Vagina (tissue), 2 donors: ENCODE measurements at regions not wholly inside any gene's neighbourhood (a gene's known extent, or its start where the extent isn't known, plus 50 kb on each side); places are given as distances from the start of the nearest gene placed in this dataset.

ENCODE experiments used
- DNase-seq, 2 donors: peaks; one replicate each; pipeline ENCODE4 v3.0.0-alpha.2; 2017; ENCODE audit errors: extremely low spot score in 2 of 2
- H3K27ac ChIP-seq: fragments of 200-600 bp; sonication (generic); one replicate; pipeline ENCODE4 v1.5.1; 2019
- H3K27me3 ChIP-seq: fragments of 200-600 bp; sonication (generic); one replicate; pipeline ENCODE4 v1.5.1; 2019
- H3K36me3 ChIP-seq, 2 donors: fragments of 200-600 bp; sonication (generic); one replicate each; pipeline ENCODE4 v1.5.1; 2017 to 2019
- H3K4me1 ChIP-seq: fragments of 200-600 bp; sonication (generic); one replicate; pipeline ENCODE4 v1.5.1; 2019
- H3K4me3 ChIP-seq, 2 donors: fragments of 200-600 bp; sonication (generic); 1 replicate in 1 of 2; 2 replicates in 1 of 2; pipeline ENCODE4 v1.5.1; 2016 to 2019
- H3K9me3 ChIP-seq: fragments of 200-600 bp; sonication (generic); one replicate; pipeline ENCODE4 v1.5.1; 2019
- POLR2A ChIP-seq, 2 donors: fragments of 450-650 bp; IDR thresholded peaks; one replicate each; pipeline ENCODE4 v1.6.1; 2017; ENCODE audit warnings: antibody characterized with exemption in 2 of 2, mild to moderate bottlenecking in 2 of 2, moderate library complexity in 2 of 2
- POLR2AphosphoS5 ChIP-seq, 2 donors: sonication (generic); formaldehyde crosslinking; IDR thresholded peaks; one replicate each; pipeline ENCODE4 v1.9.0; 2017; ENCODE audit warnings: antibody characterized with exemption in 2 of 2, mild to moderate bottlenecking in 2 of 2, low read depth in 1 of 2; ENCODE audit not compliant: insufficient read depth in 1 of 2
- intact Hi-C: fragments of 100-400 bp; cut with DNase I; formaldehyde crosslinking; loops from one replicate; pipeline ENCODE4 v1.15.1; 2023
- TF ChIP-seq, protein P1 (sequence below), 3 experiments: fragments of 450-650 bp in 2 of 3; fragments of 200-600 bp in 1 of 3; sonication (generic) in 1 of 3; IDR thresholded peaks; one replicate each; pipeline ENCODE4 v1.5.1; 2017 to 2019; ENCODE audit warnings: antibody characterized with exemption in 3 of 3, mild to moderate bottlenecking in 2 of 3, moderate library complexity in 2 of 3

DNA sequence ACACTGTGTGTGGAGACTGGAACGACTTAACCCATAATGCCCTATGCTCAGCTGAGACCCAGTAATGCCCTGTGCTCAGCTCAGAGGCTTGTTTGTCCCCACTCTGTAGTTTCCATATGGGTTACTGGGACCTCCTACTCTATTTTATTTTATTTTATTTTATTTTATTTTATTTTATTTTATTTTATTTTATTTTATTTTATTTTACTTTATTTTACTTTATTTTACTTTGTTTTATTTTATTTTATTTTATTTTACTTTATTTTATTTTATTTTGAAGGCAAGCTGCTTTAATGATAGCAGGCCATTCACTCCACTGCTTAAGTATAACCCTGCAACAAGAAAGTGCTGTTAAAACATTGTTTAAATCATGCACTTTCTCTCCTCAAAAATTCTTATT, 603.4 kb upstream of the JAG1 start:
- no peak overlapping the region for H3K27ac ChIP-seq
- TF ChIP-seq POLR2A (IDR thresholded peaks at IDR 0.05): no peak
- TF ChIP-seq POLR2AphosphoS5 (IDR thresholded peaks at IDR 0.05; ENCODE audit: insufficient read depth in 1 of 2, low read depth in 1 of 2): no peak
- TF ChIP-seq, protein P1, sequence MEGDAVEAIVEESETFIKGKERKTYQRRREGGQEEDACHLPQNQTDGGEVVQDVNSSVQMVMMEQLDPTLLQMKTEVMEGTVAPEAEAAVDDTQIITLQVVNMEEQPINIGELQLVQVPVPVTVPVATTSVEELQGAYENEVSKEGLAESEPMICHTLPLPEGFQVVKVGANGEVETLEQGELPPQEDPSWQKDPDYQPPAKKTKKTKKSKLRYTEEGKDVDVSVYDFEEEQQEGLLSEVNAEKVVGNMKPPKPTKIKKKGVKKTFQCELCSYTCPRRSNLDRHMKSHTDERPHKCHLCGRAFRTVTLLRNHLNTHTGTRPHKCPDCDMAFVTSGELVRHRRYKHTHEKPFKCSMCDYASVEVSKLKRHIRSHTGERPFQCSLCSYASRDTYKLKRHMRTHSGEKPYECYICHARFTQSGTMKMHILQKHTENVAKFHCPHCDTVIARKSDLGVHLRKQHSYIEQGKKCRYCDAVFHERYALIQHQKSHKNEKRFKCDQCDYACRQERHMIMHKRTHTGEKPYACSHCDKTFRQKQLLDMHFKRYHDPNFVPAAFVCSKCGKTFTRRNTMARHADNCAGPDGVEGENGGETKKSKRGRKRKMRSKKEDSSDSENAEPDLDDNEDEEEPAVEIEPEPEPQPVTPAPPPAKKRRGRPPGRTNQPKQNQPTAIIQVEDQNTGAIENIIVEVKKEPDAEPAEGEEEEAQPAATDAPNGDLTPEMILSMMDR (IDR thresholded peaks at IDR 0.05): no peak
- no peaks in the 10 kb centered on the region for H3K9me3 ChIP-seq
- H3K27me3 ChIP-seq: no peaks in the 10 kb centered on the region
- peaks cover 12% of the 10 kb centered on the region for H3K4me1 ChIP-seq
- H3K36me3 ChIP-seq: no peaks in the 10 kb centered on the region
- intact Hi-C loops: loop anchor here (10.0 kb wide), 3 partner anchors 602 to 812 kb away; partner anchors contain the start of gene JAG1
- no peak for DNase-seq
- no peak overlapping the region for H3K4me3 ChIP-seq

- no peaks in the 10 kb centered on the region for H3K36me3 ChIP-seq
- intact Hi-C loops: loop anchor here (10.0 kb wide), 3 partner anchors 603 to 813 kb away; partner anchors contain the start of gene JAG1
- peaks cover 12% of the 10 kb centered on the region for H3K4me1 ChIP-seq
- H3K9me3 ChIP-seq: no peaks in the 10 kb centered on the region
- H3K27ac ChIP-seq: no peak overlapping the region
- no peak for DNase-seq
- no peak for TF ChIP-seq POLR2A (IDR thresholded peaks at IDR 0.05)
- TF ChIP-seq, protein P1 (IDR thresholded peaks at IDR 0.05): no peak
- no peak for TF ChIP-seq POLR2AphosphoS5 (IDR thresholded peaks at IDR 0.05; ENCODE audit: insufficient read depth in 1 of 2, low read depth in 1 of 2)
- no peaks in the 10 kb centered on the region for H3K27me3 ChIP-seq
- no peak overlapping the region for H3K4me3 ChIP-seq
Measured at GRCh38 chr20:11277858-11278257, 604.1 kb upstream of the JAG1 start.

GRCh38 chr20:11278461-11278860, 604.7 kb upstream of the JAG1 start:
- intact Hi-C loops: loop anchor here (10.0 kb wide), 3 partner anchors 604 to 814 kb away; partner anchors contain the start of gene JAG1
- TF ChIP-seq, protein P1 (IDR thresholded peaks at IDR 0.05): no peak
- TF ChIP-seq POLR2A (IDR thresholded peaks at IDR 0.05): no peak
- TF ChIP-seq POLR2AphosphoS5 (IDR thresholded peaks at IDR 0.05; ENCODE audit: insufficient read depth in 1 of 2, low read depth in 1 of 2): no peak
- Histone ChIP-seq H3K4me3 (no peak overlapping the region), H3K27me3 (no peaks in the 10 kb centered on the region), H3K4me1 (peaks cover 12% of the 10 kb centered on the region), H3K36me3 (no peaks in the 10 kb centered on the region), H3K27ac (no peak overlapping the region), H3K9me3 (no peaks in the 10 kb centered on the region)
- no peak for DNase-seq

GRCh38 chr20:11281240-11281639, 607.4 kb upstream of the JAG1 start:
- Histone ChIP-seq H3K27ac (no peak overlapping the region), H3K36me3 (no peaks in the 10 kb centered on the region), H3K27me3 (no peaks in the 10 kb centered on the region), H3K9me3 (no peaks in the 10 kb centered on the region), H3K4me3 (no peak overlapping the region), H3K4me1 (no peaks in the 10 kb centered on the region)
- DNase-seq: no peak
- intact Hi-C loops: no loop called here
- no peak for TF ChIP-seq POLR2A (IDR thresholded peaks at IDR 0.05)
- no peak for TF ChIP-seq POLR2AphosphoS5 (IDR thresholded peaks at IDR 0.05; ENCODE audit: insufficient read depth in 1 of 2, low read depth in 1 of 2)
- TF ChIP-seq, protein P1 (IDR thresholded peaks at IDR 0.05): no peak

DNA sequence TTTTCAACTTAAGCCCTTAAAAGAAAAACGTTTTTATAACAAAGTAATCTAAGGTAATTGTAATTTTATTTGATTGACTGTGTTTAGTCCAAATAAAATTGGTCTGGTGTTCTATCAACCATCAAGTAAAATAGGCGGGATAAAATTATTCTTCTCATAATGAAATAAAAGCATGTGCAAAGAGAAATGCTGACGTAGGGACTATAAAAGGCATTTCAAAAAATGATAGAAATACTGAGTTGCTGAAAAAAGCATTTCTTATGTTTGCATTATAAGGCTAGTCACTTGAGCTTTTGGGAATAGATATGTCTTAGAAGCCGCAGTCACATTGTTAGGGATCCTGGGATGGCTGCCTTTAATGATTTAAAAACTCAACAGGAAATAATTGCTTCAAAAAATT, 608.0 kb upstream of the JAG1 start:
- H3K27ac ChIP-seq: no peak overlapping the region
- H3K9me3 ChIP-seq: no peaks in the 10 kb centered on the region
- H3K27me3 ChIP-seq: no peaks in the 10 kb centered on the region
- DNase-seq: no peak
- H3K4me1 ChIP-seq: no peaks in the 10 kb centered on the region
- no peak overlapping the region for H3K4me3 ChIP-seq
- H3K36me3 ChIP-seq: no peaks in the 10 kb centered on the region
- TF ChIP-seq POLR2A (IDR thresholded peaks at IDR 0.05) (no peak), POLR2AphosphoS5 (IDR thresholded peaks at IDR 0.05; ENCODE audit: insufficient read depth in 1 of 2, low read depth in 1 of 2) (no peak)
- intact Hi-C loops: no loop called here
